IPS DF 19.7 (cell line): ENCODE measurements at regions not wholly inside any gene's neighbourhood (a gene's known extent, or its start where the extent isn't known, plus 50 kb on each side); places are given as distances from the start of the nearest gene placed in this dataset.

Source experiments
- DNase-seq: peaks from one replicate; pipeline ENCODE4 v3.0.0-alpha.2; 2013; ENCODE audit warnings: low read depth, low spot score

DNA sequence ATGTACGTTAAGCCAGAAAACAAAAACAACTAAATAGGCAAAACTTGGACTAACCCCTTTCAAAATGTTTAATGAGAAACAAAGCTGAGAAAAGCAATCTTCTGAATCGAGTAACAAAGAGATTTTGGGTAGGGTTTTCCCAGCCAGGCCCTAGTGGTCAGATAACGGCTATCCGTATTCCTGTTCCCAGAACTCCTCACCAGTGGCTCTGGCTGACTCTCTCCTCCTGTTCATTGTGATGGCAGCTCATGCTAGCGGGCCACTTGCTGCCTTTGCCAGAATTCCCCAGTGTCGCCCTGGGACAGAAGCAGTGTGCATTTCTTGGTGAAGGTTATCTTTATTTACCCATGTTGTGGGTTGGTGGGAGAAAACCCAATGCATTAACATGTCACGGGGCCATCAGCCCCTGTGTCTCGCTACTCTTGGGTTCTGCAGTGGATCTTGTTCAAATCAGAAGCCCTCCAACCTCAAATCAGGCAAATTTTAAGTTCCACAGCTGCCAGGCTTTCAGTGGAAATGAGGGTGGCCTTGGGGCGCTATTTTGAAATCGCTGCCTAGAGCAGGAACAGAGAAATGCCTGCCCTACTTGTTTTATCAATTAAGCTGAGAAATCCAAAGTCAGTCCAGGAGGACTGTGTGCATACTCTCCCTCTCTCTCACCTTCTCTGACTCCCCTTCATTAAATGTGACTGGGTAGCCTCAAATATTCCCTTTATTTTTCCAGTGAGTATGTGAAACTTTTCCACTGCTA lies 164.5 kb upstream of the NPVF start:
- no peak for DNase-seq

DNA sequence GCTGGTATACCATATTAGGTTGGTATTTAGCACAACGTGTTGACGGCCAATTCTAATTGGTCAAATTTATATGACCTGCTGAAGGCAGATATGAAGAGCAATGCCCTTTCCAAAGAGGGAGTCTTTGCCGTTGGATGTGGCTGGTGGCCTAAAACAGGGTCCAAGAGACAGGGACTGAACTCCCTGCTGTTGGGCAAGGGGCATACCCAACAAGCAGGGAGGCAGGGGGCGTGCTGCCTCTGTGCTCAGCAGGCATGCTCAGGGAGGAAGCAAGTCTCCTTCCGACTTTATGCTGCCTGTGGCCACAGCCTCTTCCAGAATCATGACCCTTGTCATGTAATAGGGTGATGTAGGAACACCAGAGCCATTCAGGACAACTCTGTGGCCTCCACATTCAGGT lies 167.7 kb upstream of the NPVF start:
- no peak for DNase-seq

DNA sequence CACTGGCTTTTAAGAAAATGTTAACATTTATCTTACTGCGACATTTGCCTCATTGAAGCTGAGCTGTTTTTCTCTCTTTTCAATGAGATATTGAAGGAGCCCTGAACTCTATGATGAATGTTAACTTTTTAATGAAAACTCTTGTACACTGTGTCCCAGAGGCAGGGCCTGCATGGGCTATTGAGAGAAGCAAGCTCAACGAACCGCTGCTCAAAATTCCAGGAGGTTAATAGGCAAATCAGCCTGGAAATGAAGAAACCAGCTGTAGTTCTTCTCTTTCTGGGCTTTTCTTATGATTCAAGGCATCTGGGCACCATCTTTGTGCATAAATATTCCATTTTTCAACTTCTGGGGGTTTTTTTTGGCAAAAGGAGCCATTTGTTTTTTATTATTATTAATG lies 168.4 kb upstream of the NPVF start:
- no peak for DNase-seq

DNA sequence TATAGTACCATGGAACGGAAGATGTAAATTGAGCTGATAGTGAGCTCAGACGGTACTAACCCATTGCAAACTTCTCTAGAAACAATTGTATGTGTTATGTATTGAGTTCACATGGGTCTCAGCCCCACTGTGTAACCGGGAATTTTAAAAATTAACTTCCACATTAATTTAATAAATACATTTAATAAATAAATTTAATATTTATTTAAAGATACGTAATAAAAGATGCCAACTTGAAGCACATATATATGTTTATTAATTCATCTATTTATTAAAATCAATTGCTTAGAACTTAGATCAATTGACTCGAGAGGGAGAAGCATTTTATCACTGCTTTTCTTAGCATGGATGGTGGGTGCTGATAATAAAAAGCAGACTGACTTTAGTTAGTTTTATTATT lies 170.1 kb upstream of the NPVF start:
- DNase-seq, result no peak

DNA sequence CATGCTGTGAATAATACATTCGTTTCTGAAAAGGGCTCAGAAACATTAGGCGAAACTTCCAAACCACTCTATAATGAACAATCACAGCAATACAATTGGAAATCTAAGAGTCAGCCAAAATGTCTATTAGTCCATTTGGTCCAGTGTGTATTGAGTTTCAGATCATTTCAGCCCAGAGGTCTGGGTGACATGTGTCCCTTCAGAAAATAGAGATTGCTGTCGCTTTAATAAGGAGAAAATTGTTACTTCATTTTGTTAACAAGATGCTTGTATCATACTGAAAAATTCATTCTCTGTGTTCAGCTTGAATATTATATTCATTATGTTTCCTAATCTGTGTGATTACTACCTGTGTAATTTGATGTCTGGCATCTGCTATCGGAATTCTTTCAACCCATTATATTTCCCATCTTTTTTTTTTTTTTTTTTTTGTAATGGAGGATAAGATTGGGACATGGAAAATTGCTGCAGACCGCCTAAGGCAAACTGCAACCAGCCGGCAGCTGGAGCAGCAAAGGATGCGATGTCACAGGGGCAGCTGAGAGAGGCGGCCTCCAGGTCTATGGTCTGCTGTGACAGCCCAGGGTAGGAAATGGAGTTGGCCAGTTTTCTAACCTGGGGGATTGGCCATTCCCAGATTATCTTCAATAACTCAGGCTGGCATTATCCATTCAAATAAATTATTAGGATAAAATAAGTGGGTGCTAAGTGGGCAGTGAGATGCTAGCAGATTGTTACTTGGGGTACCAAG lies 170.9 kb upstream of the NPVF start:
- no peak for DNase-seq

DNA sequence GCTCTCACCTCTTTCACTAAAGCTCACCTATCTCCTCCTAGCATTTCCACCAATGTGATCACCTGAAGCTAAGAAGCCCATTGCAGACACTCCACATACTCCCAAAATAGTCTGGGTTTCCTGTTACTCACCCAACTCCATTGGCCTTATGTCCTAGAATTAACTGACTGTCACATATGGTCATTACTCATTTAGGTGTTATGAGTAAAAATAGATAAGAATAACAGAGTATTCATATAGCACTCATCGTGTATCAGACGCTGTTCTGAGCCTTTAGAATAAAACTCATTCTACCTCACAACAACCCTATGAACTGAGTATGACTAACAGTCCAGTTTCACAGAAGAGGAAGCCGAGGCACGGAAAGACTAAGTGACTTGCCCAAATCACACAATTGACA lies 174.2 kb upstream of the NPVF start:
- DNase-seq, result no peak

DNA sequence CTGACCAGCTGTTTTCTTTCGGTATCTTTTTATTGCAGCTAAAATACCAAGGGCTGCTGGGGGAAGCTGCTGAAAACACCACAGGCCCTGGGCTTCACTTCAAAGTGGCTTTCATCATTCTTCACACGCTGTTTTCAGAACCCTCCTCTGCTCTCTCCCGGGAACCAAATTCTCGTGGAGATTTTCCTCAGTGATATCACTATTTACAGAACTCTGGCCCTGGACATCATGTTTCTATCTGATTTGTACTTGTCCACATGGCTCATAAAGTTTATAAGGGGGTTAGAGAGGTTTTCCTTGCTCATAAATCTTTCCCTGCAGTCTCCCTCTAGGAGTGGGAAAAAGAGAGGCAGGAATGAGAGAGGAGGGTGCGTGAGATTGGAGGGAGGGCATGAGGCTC lies 177.4 kb upstream of the NPVF start:
- no peak for DNase-seq

DNA sequence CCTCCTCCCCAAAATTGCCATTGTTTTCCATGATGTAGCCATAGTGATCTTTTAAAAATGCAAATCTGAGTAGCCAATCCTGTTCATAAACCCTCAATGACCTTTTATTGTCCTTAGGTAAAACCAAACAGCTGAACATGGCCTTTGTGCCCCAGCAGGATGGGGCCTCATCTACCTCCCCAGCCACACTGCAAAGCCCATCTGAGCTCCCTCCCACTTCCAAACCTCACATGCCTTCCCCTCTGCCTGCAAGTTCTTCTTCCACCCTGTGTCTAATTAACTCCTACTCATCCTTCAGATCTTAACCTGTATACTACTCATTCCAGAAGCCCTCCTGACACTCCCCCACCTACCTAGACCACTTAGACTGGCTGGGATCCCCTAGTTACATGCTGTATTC lies 178.8 kb upstream of the NPVF start:
- no peak for DNase-seq

DNA sequence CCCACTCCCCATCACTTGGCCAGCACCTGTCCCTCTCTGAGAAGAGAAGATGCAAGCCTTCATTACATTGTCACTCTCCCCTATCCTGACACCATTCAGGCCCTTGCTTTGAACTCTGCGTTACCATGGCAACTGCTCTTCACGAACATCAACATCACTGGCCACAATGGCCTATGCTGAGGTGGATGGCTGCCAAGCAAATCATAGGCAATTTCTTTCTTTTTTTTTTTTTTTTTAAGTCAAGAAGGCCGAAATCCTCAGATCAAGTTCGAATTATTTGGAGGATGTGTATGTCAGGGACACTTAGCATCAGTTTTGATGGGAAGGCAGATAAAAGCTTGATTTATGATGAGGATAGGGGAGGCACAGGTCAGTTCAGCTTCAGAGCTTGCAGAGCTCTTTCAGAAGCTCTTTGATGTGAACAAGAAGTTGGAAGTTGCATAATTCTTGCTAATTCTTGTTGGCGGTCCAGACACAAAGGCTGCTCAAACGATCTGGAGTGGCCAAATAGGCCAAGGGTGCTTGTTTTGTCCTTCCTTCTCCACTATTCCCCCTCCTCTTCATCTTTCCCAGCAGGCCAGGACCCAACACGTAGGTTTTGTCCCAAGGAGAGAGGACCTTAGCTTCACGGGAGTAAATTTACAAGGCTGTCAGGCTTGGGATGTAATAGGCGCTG lies 179.9 kb upstream of the NPVF start:
- DNase-seq, result no peak

DNA sequence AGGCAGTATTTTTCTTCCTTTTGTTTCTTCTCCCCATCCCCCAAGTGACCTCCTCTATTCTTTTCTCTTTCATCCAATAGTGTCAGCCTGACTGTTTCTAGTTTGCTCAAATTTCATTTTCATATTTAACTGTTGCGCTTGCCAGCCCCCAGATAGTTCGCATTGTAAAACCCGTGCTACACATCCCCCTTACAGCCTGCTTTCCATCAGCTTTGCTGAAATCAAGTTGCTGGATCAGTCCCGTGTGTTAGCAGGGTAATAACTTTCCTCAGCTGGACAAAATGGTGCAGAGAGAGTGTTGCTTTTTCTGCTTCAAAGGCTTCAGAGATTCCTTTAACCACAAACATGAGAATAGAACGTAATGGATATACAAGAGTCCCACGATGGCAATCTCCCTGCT lies 180.6 kb upstream of the NPVF start:
- no peak for DNase-seq

DNA sequence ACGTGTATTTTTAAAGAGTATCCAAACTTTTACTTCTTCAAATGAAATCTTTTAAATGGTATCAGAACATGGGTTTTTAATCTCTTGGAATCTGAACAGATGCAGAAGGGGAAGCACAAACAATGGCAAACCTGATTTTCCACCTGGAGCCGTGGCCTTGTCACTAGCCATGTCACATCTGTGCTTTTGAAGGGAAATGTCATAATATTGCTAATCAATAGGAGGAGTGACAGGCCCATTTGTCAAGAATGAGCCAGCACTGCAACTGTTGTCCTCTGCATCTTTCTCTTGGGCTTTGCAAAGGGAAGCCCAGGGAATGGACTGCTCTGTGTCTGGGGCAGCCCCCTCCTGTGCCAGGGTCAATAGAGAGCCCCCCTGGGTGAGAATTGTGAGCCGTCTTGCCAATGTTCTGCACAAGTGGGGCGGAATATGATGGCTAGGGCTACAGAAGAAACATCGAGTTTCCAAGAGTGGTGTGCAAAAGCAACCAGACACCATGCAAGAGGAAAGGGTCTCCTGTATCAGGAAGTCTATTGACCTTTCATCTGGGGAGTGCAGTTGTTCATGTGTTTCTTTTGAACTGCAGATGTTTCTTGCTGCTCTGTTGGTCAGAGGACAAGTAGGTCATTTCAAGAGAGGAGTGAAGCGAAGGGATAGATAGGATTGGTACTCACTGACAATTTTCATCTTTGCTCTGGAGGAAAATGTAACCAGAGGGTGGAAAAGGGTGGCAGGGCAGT lies 181.8 kb upstream of the NPVF start:
- no peak for DNase-seq

DNA sequence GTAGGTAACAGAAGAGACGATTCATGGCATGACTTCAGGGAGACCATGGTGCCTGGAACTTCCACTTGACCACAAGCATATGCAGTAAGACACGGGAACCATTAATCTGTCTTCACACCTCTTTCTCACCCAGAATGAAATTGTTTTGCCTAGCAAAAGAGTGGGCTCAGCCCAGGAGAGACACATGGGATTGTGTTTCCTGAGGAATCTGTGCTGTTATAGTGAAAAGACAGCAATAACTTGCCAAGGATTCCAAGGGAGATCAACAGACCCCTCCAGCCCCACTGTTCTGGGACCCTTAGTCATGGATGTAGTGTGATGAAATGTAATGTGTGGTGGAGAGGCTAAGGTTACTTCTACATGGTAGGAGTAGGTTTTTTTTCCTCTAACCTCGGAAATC lies 192.5 kb upstream of the NPVF start:
- no peak for DNase-seq

DNA sequence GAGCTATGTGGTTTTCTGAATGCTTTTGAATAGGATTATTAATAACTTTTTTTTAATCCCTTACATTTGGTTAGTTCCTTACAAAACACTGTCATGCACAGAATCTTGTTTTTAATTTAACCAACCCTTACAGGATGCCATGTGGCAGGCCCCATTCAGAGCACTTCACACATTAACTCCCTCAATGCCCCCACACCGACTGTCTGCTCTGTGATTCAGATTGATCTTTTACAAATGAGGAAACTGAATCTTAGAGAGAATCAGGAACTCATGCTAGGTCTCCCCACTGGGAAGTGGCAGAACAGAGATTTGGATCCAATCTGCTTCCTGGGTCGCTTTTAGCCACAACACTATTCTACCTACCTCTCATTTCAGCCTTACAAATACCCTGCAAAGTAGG lies 195.8 kb upstream of the NPVF start:
- DNase-seq, result no peak

DNA sequence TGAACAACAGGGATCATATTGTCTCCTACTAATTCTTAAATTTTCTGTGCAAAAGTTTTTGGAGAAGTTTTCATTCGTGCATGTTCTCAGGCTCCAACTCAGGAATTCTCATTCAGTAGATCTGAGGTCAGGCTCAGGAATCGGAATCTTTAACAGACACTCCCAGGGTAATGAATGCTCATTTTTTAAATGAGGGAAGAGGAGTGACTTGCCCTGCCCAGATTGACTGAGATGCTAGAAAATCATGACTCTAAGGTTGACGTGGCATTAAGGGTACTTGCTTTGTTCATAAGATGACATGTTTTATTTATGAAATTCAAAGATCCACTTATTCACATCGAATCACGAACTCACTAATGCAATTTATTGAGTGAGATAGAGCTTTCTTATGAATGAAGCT lies 196.6 kb upstream of the NPVF start:
- DNase-seq, result no peak

DNA sequence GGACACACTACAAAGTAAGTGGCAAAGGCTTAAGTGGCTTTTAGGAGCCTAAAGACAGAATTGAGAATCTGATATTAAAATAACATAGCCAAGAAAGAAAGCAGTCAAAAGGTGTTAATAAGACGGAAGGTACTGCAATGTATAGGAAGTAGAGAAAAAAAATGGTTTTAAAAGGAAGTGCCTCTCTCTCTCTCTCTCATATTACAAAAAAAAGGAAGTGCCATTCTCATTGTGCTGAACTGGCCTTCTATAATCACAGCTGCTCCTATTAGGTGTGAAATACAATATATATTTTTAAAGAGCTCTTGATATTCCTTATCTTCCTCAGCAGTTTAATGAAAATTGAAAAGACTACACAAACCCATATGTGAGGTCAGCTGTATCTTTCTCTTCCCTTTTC lies 199.4 kb upstream of the NPVF start:
- no peak for DNase-seq

DNA sequence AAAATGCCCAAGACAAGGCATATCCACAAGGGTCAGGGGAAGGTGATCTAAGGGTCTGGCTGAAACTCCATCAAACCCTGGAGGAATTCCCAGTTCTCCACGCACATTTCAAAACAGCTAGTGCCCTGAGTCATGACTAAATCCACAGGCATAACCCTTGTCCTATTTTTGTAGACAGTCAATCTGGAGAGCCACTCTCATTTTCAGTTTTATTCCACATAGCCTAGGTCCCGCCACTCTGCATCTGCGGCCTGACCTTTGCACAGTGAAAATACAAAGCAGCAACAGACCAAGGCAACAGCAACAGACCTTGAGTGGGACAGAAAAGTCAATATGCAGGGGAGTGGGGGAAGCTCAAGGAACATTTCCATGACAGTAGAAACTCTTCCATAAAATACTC lies 201.4 kb upstream of the NPVF start:
- no peak for DNase-seq

DNA sequence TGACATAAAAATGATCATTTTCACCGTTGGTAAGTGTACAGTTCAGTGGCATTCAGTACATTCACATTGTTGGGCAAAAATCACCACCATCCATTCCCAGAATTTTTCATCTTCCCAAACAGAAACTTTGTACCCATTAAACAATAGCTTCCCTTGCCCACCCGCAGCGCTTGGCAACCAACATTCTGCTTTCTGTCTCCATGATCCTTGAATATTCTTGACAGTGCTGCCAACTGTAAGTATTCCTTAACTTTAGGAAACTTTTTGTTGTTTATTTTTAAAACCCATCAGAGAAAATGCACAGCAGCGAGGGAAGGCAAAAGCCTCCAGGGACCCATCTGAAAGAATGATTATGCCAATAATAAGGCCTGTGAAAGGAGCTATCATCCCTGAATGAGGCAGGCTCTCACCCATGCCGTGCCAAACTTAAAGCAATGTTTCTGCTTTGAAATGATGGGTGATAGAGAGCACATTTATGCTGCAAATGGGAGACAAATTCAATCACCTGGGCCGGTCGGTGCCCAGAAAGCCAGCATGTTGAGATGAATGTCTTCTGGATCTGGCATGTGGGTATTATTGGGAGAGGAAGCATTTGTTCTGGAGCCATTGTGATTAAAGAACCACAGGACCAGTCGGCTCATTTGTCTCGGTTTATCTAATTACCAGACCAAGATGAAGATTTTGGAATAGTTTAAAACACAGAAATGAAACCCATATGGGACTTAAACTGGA lies 202.1 kb upstream of the NPVF start:
- no peak for DNase-seq

DNA sequence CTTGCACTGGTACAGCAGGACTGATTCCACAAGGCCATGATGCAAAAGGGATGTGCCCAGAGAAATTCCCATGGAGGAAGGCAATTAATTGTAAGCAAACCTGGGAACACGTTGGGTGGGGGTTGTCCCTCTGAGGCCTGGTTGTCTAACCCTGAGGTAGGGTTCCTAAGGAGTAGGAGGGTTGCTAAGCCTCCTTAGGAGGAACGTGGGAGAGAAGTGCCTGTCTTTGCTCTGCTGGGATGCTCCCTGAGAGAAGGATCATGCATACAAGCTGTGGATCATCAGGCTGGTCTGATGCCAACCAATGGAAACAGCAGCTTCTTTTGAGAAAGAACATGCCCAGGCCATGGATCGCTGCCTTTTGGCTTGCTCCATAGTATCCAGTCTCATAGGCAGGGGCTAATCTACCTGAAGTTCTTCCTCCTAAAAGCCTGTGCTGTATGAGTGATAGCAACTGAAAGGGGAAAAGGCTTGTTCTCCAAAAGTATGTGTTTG lies 203.7 kb upstream of the NPVF start:
- DNase-seq, result no peak

DNA sequence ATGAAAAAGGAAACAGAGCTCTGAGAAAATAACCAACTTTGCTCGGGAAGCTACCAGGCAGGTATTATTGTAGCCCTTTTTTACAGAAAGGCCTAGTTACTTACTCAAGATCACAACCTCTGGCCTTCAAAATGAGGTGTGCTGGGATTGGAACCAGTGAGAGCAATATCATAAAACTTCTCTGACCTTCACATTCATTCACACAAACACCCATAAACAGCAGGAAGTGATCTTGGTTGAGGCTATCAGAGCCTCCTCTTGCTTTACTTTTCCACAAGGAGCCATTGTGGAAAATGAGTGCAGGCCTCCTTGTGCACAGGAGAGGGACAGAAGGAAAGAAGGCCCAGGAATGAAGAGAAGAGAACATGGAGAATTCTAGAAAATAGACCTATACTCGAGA lies 204.5 kb upstream of the NPVF start:
- no peak for DNase-seq

DNA sequence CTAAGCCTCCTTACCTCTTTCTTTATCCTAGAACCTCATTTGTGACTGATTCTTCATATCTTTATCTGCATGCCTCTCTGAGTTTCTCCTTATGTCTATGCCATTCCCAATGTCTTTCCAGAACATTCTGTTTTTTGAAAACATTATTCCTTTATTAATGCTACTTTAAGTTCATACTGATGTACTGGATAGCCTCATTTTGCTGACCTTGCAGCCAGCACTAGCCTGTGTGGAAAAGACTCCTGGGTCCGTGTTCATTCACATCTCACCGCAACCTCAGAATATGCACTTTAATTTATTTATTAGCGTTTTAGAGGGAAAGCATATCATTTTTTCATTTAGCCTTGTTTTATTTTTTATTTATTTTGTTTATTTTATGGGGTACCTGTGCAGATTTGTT lies 208.1 kb upstream of the NPVF start:
- DNase-seq, result no peak

DNA sequence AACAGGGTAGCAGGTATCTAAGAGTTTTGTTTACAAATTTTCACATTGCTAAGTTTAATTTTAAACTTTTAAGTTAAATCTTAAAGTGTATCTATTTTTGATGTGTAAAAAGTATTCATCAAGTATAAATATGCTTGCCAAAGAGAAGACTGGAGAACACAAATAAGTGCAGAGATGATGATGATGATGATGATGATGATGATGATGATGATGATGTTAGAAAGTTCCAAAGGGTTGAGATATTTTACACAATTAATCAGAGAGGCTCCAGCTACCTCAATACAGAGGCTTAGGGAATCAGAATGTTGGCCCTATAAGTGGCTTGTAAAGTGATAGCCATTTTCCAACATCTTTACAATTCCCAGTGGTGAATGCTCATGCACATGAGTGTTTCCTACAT lies 209.0 kb upstream of the NPVF start:
- DNase-seq, result no peak
